Chondrocyte (in vitro differentiated cells): ENCODE measurements at regions not wholly inside any gene's neighbourhood (a gene's known extent, or its start where the extent isn't known, plus 50 kb on each side); places are given as distances from the start of the nearest gene placed in this dataset.

ENCODE experiments used
- DNase-seq: peaks from one replicate; pipeline ENCODE4 v3.0.0; 2021; ENCODE audit warnings: mixed read lengths, low spot score
- H3K27ac Mint-ChIP-seq: one replicate; pipeline ENCODE4 v1.8.0; 2021; ENCODE audit warnings: mild to moderate bottlenecking, moderate library complexity, mixed read lengths; ENCODE audit not compliant: unreplicated experiment
- H3K27me3 Mint-ChIP-seq: 2 replicates; pipeline ENCODE4 v1.8.0; 2021; ENCODE audit warnings: low read depth, mixed read lengths
- H3K36me3 Mint-ChIP-seq: 2 replicates; pipeline ENCODE4 v1.8.0; 2021; ENCODE audit warnings: low read depth, mixed read lengths
- H3K4me1 Mint-ChIP-seq: 2 replicates; pipeline ENCODE4 v1.8.0; 2021; ENCODE audit warnings: low read depth, mild to moderate bottlenecking, mixed read lengths
- H3K4me3 Mint-ChIP-seq: one replicate; pipeline ENCODE4 v1.8.0; 2021; ENCODE audit warnings: mild to moderate bottlenecking, moderate library complexity, mixed read lengths; ENCODE audit not compliant: unreplicated experiment
- H3K9me3 Mint-ChIP-seq: 2 replicates; pipeline ENCODE4 v1.8.0; 2021; ENCODE audit warnings: low read depth, mixed read lengths
- CTCF ChIP-seq: fragments of 200-600 bp; sonication (generic); IDR thresholded peaks from 2 replicates; pipeline ENCODE4 v1.5.0; 2021; ENCODE audit warnings: antibody characterized with exemption, mild to moderate bottlenecking, moderate library complexity

- no peak overlapping the region for H3K4me3 Mint-ChIP-seq
- H3K4me1 Mint-ChIP-seq: peaks cover 7% of the 10 kb centered on the region
- peaks cover 4% of the 10 kb centered on the region for H3K9me3 Mint-ChIP-seq
- no peak for TF ChIP-seq CTCF
- H3K27me3 Mint-ChIP-seq: no peaks in the 10 kb centered on the region
- H3K36me3 Mint-ChIP-seq: no peaks in the 10 kb centered on the region
- no peak for DNase-seq
- no peak overlapping the region for H3K27ac Mint-ChIP-seq
Observed at GRCh38 chr12:42695490-42695995, 106.0 kb upstream of the PRICKLE1 start.

- Mint-ChIP-seq H3K4me1 (peaks cover 7% of the 10 kb centered on the region), H3K27me3 (no peaks in the 10 kb centered on the region), H3K4me3 (no peak overlapping the region), H3K9me3 (peaks cover 9% of the 10 kb centered on the region), H3K36me3 (peaks cover 1% of the 10 kb centered on the region), H3K27ac (no peak overlapping the region)
- no peak for TF ChIP-seq CTCF
- no peak for DNase-seq
Observed at GRCh38 chr12:42692749-42693148, 103.2 kb upstream of the PRICKLE1 start.

GRCh38 chr12:42691991-42692557 is 102.5 kb upstream of the PRICKLE1 start:
- H3K27me3 Mint-ChIP-seq: no peaks in the 10 kb centered on the region
- no peak overlapping the region for H3K4me3 Mint-ChIP-seq
- no peak for DNase-seq
- peaks cover 9% of the 10 kb centered on the region for H3K9me3 Mint-ChIP-seq
- H3K4me1 Mint-ChIP-seq: peaks cover 7% of the 10 kb centered on the region
- H3K36me3 Mint-ChIP-seq: peaks cover 1% of the 10 kb centered on the region
- TF ChIP-seq CTCF: no peak
- H3K27ac Mint-ChIP-seq: no peak overlapping the region

- TF ChIP-seq CTCF: no peak
- Mint-ChIP-seq H3K27ac (no peak overlapping the region), H3K36me3 (peaks cover 1% of the 10 kb centered on the region), H3K9me3 (peaks cover 9% of the 10 kb centered on the region), H3K4me3 (no peak overlapping the region), H3K27me3 (no peaks in the 10 kb centered on the region), H3K4me1 (no peaks in the 10 kb centered on the region)
- no peak for DNase-seq
Observed at GRCh38 chr12:42690264-42690663, 100.7 kb upstream of the PRICKLE1 start.

GRCh38 chr12:42689699-42690098 is 100.2 kb upstream of the PRICKLE1 start:
- Mint-ChIP-seq H3K36me3 (peaks cover 1% of the 10 kb centered on the region), H3K9me3 (peaks cover 9% of the 10 kb centered on the region), H3K4me3 (no peak overlapping the region), H3K27ac (no peak overlapping the region), H3K27me3 (no peaks in the 10 kb centered on the region), H3K4me1 (no peaks in the 10 kb centered on the region)
- TF ChIP-seq CTCF: no peak
- no peak for DNase-seq
